ENCODE measurements at regions not wholly inside any gene's neighbourhood (a gene's known extent, or its start where the extent isn't known, plus 50 kb on each side); places are given as distances from the start of the nearest gene placed in this dataset.

GRCh38 chr12:60872219-60872618 is 1276.4 kb downstream of the SLC16A7 start:
- no peak for DNase-seq (ENCODE audit: low spot score)

- no peak for DNase-seq (ENCODE audit: low spot score)
Observed at GRCh38 chr12:60872850-60873713, 1277.3 kb downstream of the SLC16A7 start.

GRCh38 chr12:60874091-60874490 is 1278.3 kb downstream of the SLC16A7 start:
- DNase-seq (ENCODE audit: low spot score), result no peak

GRCh38 chr12:60920841-60921495 is 1325.1 kb downstream of the SLC16A7 start:
- DNase-seq (ENCODE audit: low spot score), result no peak

- DNase-seq (ENCODE audit: low spot score), result no peak
Observed at GRCh38 chr12:60921541-60921940, 1325.7 kb downstream of the SLC16A7 start.

- DNase-seq (ENCODE audit: low spot score), result no peak
Observed at GRCh38 chr12:60926256-60926655, 1330.4 kb downstream of the SLC16A7 start.

- no peak for DNase-seq (ENCODE audit: low spot score)
Observed at GRCh38 chr12:60930151-60930550, 1330.1 kb upstream of the USP15 start.

- peak; percentile 26 for DNase-seq (ENCODE audit: low spot score)
Observed at GRCh38 chr12:60935981-60936761, 1324.0 kb upstream of the USP15 start.

- no peak for DNase-seq (ENCODE audit: low spot score)
Observed at GRCh38 chr12:60947533-60947932, 1312.7 kb upstream of the USP15 start.

GRCh38 chr12:60967128-60967527 is 1293.1 kb upstream of the USP15 start:
- DNase-seq (ENCODE audit: low spot score), result no peak

GRCh38 chr12:60977966-60978365 is 1282.2 kb upstream of the USP15 start:
- DNase-seq (ENCODE audit: low spot score), result peak; percentile 22

GRCh38 chr12:60980558-60980957 is 1279.6 kb upstream of the USP15 start:
- no peak for DNase-seq (ENCODE audit: low spot score)

- DNase-seq (ENCODE audit: low spot score), result no peak
Observed at GRCh38 chr12:60981473-60981872, 1278.7 kb upstream of the USP15 start.

- no peak for DNase-seq (ENCODE audit: low spot score)
Observed at GRCh38 chr12:60992087-60992486, 1268.1 kb upstream of the USP15 start.

- no peak for DNase-seq (ENCODE audit: low spot score)
Observed at GRCh38 chr12:60995256-60995825, 1264.9 kb upstream of the USP15 start.

GRCh38 chr12:60997869-60998378 is 1262.3 kb upstream of the USP15 start:
- DNase-seq (ENCODE audit: low spot score), result no peak

- DNase-seq (ENCODE audit: low spot score), result no peak
Observed at GRCh38 chr12:61009192-61009591, 1251.0 kb upstream of the USP15 start.

GRCh38 chr12:61011767-61012423 is 1248.3 kb upstream of the USP15 start:
- DNase-seq (ENCODE audit: low spot score), result no peak

- no peak for DNase-seq (ENCODE audit: low spot score)
Observed at GRCh38 chr12:61018571-61018970, 1241.6 kb upstream of the USP15 start.

GRCh38 chr12:61023231-61023630 is 1237.0 kb upstream of the USP15 start:
- DNase-seq (ENCODE audit: low spot score), result no peak

GRCh38 chr12:61029516-61029915 is 1230.7 kb upstream of the USP15 start:
- DNase-seq (ENCODE audit: low spot score), result no peak

GRCh38 chr12:61037792-61038191 is 1222.4 kb upstream of the USP15 start:
- DNase-seq (ENCODE audit: low spot score), result no peak
